ENCODE measurements at regions not wholly inside any gene's neighbourhood (a gene's known extent, or its start where the extent isn't known, plus 50 kb on each side); places are given as distances from the start of the nearest gene placed in this dataset.
"Not testable (repeated sequence)": the region's sequence is repeated elsewhere in the genome, so short reads cannot be mapped to it uniquely, and the experiment has no call there.

GRCh38 chr20:30959208-30959607, 298.3 kb upstream of the DEFB115 start:
- not testable (repeated sequence) for TF ChIP-seq CTCF (IDR thresholded peaks at IDR 0.05; ENCODE audit: low read depth, low read length, missing input control); YY1 (IDR thresholded peaks at IDR 0.05); REST (IDR thresholded peaks at IDR 0.05)

All from liver (tissue), 2 donors.